Erythroblast (primary cell): ENCODE measurements at regions not wholly inside any gene's neighbourhood (a gene's known extent, or its start where the extent isn't known, plus 50 kb on each side); places are given as distances from the start of the nearest gene placed in this dataset.

Source experiments
- GATA1 ChIP-seq: IDR thresholded peaks from 2 replicates; pipeline ENCODE4 v1.6.1; 2011; ENCODE audit warnings: low read depth, mild to moderate bottlenecking, control low read depth, low read length, moderate library complexity
- POLR2A ChIP-seq: IDR thresholded peaks from 2 replicates; pipeline ENCODE4 v1.6.1; 2011; ENCODE audit warnings: mild to moderate bottlenecking, low read length

DNA sequence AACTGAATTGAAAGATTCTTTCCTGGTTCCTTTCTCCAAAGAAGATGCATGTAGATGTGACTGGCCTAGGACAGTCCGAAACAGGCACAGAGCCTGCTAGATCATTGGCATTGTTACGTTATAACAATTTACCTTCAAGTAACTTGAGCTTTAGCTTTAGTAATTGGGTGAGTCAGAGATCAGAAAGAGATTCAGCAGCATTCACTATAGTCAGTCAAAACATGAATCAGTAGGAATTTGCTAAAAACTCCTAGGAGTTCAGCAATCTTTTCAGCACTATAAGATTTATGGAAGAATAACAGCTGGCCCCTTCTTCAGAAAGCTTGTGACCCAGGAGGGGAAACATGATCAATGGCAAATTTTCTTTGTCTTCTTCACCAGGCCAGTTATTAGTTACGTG, 281.7 kb upstream of the PRDM1 start:
- no peak for TF ChIP-seq POLR2A
- no peak for TF ChIP-seq GATA1
